Prostate gland (tissue), 2 donors: ENCODE measurements at regions not wholly inside any gene's neighbourhood (a gene's known extent, or its start where the extent isn't known, plus 50 kb on each side); places are given as distances from the start of the nearest gene placed in this dataset.

Experiments
- POLR2A ChIP-seq: fragments of 450-650 bp; IDR thresholded peaks from one replicate; pipeline ENCODE4 v1.6.1; 2016; ENCODE audit warnings: antibody characterized with exemption, mild to moderate bottlenecking
- TF ChIP-seq, protein P1 (sequence below), 4 experiments: fragments of 200-600 bp in 2 of 4; fragments of 450-650 bp in 2 of 4; sonication (generic) in 2 of 4; IDR thresholded peaks; 1 replicate in 3 of 4; 2 replicates in 1 of 4; pipeline ENCODE4 v1.5.1; 2016 to 2019; ENCODE audit warnings: antibody characterized with exemption in 4 of 4, mild to moderate bottlenecking in 2 of 4, moderate library complexity in 2 of 4

DNA sequence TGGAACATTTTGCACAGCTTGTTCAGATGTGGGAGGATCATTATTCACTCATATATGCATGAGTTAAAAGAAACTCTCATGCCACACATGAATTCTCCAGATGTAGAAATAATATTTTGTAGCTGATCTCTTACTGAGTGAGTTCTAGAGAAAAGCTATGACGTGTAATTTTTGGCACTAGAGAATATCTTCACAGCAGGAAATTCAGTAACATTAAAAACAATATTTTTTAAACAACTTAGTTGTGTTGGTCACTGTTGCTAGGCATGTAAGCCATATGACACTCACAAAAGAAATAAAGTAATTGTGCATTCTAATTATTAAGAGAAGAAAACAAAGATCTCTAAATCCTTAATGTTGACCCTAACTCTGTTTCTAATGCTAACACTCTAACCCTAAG, 371.4 kb upstream of the SLC10A2 start:
- TF ChIP-seq POLR2A: no peak
- TF ChIP-seq, protein P1, sequence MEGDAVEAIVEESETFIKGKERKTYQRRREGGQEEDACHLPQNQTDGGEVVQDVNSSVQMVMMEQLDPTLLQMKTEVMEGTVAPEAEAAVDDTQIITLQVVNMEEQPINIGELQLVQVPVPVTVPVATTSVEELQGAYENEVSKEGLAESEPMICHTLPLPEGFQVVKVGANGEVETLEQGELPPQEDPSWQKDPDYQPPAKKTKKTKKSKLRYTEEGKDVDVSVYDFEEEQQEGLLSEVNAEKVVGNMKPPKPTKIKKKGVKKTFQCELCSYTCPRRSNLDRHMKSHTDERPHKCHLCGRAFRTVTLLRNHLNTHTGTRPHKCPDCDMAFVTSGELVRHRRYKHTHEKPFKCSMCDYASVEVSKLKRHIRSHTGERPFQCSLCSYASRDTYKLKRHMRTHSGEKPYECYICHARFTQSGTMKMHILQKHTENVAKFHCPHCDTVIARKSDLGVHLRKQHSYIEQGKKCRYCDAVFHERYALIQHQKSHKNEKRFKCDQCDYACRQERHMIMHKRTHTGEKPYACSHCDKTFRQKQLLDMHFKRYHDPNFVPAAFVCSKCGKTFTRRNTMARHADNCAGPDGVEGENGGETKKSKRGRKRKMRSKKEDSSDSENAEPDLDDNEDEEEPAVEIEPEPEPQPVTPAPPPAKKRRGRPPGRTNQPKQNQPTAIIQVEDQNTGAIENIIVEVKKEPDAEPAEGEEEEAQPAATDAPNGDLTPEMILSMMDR (IDR thresholded peaks at IDR 0.05): no peak
